NCI-H1417 (cell line): ENCODE measurements at regions not wholly inside any gene's neighbourhood (a gene's known extent, or its start where the extent isn't known, plus 50 kb on each side); places are given as distances from the start of the nearest gene placed in this dataset.

Experiments
- DNase-seq, 3 experiments: peaks; one replicate each; lab custom pipeline; 2025; lab: John Stamatoyannopoulos, UW

DNA sequence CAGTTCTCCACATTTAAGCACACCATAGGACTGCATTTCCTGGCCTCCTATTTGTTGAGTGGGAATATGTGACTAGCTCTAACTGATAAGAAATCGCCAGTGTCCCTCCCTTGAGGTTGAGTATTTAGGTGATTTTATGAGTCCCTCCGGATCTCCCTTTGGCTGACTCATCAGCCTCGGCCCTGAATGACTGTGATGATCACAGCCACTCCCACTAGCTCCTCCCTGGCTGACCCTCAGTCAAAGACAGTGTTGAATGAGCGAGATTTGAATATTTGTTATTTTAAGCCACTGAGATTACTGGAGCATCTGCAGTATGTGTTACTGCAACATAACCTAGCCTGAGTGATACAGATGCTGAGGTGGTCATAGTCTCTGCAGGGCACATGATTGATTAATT, 515.3 kb downstream of the EPHB1 start:
- peak in 1 of 3 experiments; percentile 16 for DNase-seq

DNA sequence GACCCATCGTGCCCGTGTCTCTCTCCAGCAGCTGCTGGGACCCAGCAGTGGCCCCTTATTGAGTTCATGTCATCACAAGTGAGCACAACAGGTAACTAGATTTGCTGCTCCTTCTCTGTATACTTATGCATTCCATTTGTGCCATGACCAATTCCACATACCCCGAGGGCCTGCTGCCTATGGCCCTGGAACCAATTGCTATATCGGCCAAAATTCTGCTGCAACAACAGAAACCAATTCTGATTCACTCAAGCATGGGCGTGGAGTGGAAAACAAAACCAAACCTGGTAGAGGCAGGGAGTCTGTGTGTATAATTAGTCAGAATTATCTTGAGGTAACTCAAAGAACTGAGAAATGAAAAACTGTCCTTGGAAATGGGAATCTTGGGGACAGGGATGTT, 516.6 kb downstream of the EPHB1 start:
- no peak for DNase-seq

DNA sequence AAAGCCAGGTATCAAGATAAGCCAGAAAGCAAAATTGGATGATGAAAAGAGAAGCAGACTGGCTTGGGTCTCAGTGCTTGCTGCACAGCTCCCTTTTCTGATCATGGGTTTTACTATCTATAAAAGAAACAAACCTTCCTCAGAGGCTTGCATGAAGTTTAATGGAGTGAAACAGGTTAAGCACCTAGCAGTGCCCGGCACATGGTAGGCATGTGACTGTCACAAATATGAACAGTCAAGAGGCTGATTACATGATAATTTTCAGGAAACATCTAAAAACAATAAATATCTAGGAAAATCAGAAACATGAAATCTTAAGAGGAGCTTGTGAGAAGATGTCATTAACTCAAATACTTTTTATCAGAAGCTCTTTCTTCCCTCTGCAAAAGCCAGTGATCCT, 519.2 kb downstream of the EPHB1 start:
- DNase-seq, result no peak

DNA sequence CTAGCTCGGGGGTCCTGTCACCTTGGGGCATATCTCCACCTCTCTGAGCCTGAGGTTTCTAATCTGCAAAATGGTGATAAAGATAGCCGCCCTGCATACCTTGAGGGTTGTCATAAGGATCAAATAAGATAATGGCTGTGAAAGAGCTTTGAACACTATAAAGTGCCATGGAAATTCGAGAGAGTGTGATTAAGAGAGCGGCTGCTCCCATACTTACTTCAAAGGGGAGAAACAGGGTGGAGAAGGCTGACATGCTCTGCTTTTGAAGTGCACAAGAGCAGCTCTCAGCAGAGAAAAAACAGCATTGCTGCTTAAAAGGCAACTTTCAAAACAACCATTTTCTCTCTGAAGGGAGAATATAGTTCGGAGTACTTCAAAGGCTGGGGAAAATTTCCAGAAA, 529.2 kb downstream of the EPHB1 start:
- DNase-seq, result peak in 1 of 3 experiments; percentile 58

DNA sequence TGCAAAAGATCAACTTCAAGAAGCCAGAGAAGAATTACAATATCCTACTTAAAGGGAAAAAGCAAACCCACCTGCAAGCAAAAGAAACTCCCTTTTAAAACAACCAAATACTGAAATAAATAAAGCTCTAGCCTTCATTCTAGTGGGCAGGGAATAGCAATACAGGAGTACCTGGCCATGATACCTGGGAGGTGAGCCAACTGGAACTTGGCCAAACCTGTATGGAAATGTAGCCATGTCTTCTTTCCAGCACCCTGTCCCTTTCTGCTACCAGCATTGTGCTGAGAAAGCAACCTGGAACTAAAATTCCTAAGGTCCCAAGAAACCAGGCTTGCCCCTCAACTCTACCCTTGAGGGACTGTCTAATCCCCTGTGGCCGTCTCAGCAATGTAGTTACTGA, 530.0 kb downstream of the EPHB1 start:
- DNase-seq, result peak in 2 of 3 experiments; percentile 25 to 56

DNA sequence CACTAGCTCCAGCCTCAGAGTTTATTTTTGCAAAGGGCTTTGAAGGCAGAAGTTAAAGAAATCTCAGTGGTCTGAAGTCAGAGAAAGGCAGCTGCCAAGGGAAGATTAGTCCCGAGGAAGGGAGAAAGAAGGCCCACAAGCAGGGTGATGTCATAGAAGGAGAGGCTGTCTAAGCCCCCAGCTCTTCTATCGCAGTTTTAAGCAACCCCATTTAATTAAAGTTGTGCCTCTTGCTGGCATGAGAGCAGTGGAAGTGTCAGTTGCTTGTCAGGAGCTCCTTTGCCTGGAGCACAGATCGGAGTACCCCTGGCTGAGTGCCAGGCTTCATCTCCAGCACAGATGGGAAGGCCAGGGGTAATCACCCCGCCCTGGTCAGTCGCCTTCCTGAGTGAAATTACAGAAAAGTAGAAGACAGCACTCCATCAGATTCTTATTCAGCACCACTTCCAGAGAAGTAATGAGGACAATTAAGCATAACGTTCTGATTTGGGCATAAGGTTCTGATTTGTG, 530.7 kb downstream of the EPHB1 start:
- DNase-seq, result peak; percentile 40 to 73 (median 45)

DNA sequence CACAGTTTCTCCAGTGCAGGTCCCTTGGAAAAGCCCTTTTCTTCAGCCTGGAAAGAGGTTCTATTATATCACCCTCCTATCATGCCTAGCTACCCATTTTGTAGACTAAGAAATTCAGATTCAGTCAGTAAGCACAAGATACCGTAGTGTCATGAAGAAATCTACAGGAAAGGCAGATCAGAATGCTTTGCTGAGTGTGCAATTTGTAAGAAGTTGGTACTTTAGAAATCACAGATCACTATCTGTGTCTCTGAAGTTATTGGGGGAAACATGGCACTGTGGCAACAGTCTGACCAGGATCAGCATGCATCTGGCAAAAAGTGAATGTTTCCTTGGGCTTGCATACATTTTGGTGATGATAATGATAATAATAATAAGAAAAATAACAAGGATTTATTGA, 531.8 kb downstream of the EPHB1 start:
- DNase-seq, result no peak

DNA sequence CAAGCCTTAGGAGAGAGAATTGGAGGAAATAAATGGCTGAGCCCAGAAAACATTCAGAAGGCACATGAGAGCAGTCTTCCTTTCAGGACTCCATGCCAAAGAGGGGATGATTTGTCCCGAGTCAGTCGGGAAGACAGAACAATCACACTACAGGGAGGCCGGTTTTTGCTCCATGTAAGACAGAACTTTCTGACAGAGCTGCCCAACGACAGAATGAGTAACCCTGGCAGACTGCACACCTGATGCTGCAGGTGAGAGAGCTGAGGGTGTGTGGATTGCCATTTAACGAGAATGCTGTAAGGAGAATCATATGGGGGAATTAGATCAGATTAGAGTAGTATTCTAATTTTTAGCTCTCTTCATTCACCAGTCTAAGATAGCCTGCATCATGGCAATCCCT, 533.0 kb downstream of the EPHB1 start:
- no peak for DNase-seq

DNA sequence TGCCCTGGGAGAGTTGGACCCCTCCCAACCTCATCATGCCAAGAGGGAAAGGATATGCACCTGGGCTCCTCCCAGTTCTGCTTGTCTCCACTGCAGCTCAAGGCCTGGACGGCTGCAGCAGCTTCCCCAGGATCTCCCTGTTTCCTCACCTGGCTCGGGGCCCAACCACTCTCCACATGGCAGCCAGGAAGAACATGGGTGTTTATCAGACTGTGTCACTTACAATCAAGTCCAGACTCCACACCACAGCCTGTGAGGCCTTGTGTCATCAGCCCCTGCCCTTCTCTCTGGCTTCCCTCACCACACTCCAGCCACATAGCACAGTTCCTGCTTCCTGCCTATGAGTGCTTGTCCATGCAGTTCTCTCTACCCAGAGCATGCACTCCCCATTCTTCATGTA, 534.4 kb downstream of the EPHB1 start:
- no peak for DNase-seq

DNA sequence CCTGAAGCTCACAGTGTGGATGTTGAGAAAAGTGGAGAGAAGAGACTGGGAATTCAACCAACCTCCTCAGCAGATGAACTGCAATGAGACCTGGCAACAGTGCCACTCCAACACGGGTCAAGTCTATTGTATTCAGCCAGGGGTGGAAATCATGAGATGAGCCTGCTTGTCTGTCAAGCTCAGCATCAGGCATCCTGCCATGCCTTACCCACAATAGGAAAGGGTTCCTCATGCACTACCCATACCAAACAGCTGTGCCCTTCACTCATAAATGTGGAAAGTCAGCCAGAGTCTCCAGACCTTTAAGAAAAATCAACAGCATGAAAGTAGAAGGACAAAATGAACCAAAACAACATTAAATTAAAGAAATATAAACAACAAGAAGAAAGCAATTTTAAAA, 542.1 kb downstream of the EPHB1 start:
- no peak for DNase-seq

DNA sequence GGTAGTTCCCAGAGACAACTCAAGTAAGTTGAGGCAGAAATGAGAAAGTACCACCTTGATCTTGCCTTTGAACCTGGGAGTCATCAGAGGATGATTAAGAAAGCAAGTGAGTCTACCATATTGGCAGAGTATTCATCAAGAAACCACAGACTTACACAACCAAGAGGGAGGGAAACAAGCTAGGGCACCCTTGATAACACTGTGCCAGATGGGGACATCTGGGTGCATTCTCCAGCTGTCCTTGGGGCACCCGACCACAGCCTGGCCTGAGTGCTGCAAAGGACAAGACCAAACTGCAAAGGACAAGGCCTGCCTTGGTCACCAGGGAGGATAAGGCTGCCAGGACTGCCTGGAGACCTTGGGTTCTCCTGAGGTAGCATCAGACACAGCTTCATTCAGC, 553.6 kb downstream of the EPHB1 start:
- no peak for DNase-seq

DNA sequence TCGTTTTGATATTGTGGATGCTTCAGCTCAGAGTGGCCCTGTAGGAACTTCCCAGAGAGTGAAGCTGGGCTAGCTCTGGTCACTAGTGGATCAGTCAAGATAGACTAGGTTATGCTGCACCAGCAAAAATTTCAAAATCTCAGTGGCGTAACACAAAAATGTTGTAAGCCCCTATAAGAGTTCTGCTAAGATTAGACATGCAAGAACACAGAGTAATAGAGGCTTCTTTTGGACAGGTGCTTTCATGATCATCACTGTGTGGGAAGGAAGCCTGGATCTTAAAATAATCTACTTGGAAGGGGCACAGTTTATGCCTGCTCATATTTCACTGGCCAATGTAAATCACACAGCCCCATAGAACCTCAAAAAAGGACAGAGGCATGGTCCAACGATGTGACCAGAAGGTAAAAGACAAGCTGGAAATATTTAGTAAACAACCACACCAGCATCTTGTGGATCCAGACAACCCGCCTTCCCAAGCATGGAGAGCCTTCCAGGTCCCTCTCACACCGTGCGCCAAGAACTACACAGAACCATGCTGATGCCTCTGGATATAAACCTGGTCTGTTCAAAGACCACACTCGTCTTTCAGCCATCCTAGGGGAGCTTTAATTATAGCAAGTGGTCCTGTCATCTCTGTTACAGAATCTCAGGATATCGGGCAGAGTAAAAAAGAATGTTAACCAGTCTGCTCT, 554.3 kb downstream of the EPHB1 start:
- no peak for DNase-seq

DNA sequence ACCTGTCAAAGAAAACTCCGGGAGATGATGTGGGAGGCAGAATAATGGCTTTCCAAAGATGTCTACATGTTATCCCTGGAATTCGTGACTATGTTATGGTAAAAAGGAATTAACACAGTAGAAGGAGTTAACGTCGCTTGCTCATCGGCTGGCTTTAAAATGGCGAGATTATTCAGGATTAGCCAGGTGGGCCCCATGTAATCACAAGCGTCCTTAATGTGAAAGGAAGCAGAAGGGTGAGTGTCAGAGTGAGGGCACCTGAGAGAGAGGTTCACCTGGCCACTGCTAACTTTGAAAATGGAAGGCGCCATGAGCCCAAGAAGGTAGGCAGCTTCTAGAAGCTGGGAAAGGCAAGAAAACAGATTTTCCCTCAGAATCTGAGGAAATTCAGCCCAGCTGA, 557.2 kb downstream of the EPHB1 start:
- no peak for DNase-seq

DNA sequence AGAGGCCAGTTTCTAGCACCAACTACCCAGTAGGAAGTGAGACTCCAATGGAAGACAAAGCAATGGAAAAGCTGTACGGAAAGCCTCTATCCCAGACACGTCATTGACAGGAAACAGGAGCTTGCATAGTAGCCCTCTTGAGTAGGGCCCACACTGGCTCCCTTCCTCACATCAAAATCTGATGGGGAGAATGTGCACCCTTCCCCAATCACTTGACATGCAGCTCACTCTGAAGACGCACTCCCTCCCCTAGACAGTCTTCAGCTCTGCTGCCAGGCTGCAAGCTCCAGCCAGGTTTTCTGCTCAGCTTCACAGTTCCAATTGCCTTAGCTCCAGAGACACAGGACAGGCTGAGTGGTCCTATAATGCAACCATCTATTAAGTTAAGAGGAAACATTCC, 567.8 kb downstream of the EPHB1 start:
- no peak for DNase-seq

DNA sequence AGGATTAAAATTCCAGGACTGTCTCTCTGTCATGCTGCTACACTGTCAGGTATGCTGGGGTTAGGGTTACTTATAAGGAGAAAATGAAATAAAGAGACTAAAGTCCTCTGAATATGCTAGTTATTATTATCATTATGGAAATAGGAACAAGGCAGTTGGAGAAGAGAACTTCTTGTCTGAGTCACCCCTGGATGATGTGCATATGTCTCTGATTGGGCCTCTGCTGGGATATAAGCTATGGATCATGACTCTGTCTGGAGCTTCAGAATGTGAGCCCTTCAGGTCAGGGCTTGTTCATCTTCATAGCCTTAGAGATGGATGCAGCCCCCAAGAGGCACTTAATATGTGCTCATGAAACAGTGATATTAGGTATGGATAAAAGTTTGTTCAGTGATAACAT, 569.6 kb downstream of the EPHB1 start:
- no peak for DNase-seq

DNA sequence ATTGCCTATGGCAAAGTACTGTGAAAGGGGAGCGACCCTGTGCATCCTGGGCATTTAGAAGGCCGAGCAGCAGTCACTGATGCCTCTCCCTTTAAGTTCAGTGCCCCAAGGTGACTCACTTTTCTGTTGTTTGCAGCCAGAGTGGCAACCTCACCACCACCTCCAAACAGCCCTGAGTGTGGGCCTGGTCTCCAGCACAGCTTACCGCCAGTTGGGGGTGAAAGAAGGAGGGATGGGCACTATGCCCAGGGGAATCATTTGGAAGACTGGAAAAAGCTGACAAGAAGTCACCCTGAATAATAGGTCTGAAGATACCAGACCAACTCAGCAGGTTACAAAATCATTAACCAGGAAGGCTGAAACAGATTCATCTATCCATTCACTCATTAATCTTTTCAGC, 571.8 kb downstream of the EPHB1 start:
- DNase-seq, result no peak

DNA sequence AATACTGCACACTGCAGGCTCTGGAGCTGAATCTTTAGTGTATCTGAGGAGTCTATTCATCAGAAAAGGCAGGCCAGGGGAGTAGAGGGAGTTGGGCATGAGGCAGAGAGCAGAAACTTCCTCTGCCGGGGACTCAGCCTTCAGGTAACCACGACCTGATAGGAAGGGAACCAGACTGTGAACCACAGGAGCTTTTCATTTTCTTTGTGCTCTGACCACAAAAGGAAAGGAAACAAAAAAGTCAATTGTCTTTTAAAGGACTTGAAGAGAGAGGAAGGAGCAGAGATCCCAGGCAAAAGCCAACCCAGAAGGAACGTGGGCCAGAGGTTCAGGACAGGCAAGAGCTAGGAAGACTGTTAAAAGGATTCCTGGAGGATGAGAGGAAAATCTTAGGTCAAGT, 573.3 kb downstream of the EPHB1 start:
- no peak for DNase-seq

DNA sequence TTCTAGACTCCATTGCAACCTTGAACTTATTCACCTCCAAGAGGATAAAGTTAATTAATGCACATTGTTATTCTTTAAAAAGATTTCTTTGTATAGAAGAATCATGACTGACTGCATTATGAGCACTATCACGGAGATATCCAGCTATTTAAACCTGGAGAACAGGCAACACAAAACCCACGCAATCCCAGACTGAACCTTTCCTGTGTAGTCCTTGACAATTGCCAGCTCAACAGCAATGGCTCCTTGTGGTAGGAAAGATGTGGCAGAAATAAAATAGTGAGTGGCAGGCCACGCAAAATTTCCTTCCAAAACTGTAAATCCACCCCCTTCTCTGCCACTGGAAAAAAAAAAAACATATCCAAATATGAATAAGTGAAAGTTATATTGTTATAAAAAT, 573.7 kb downstream of the EPHB1 start:
- no peak for DNase-seq

DNA sequence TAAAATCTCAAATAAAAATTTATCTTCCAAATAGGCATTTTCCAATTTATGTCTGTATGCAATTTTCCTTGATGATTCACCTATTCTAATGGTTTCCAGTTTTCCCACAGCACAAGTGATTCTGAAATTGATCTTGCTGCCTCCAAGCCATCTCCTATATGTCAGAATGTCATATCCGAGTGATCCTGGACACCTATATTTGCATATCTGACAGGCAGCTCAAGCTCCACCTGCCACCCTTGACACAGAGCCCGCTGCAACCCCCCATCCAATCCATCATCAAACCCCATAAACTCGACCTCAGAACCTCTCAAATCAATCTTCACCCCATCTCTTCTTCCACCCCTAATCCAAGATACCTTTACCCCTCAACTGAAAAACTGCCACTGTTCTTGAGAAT, 579.5 kb downstream of the EPHB1 start:
- no peak for DNase-seq

DNA sequence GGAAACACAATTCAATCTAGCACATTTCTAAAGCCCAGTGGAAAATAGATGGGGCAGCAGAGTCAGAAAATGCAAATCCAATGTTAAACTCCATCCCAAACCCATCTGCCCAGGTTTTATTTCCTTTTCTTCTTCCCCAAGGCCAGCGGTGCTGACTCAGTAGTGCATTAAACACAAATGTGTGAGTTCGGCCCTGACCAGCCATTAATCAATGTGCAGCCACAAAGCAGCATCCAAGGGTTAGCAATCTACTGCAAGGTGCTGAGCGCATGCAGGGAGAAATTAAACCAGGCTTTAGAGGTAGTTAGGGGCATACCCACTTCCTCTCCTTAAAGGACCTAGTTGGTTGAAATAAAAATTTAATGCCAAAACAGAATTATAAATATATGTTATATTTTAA, 583.3 kb upstream of the PPP2R3A start:
- no peak for DNase-seq

DNA sequence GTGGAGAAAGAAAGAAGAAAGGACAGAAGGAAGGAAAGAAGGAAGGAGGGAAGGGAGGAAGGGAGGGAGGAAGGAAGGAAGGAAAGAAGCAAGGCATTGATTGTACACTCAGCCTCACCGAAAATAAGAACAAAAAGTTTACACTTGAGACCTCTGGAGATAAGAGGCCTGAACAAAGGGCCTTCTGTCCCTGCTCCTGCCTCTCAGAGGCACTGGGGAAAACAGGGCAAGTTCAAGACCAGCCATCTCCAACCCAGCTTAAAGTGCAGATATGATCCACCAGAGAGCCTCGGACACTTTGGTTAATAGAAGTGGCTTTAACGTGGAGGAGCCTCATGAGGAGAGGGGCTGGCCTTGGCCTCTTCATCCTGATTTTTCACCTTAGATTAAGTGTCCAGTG, 582.9 kb upstream of the PPP2R3A start:
- DNase-seq, result no peak

DNA sequence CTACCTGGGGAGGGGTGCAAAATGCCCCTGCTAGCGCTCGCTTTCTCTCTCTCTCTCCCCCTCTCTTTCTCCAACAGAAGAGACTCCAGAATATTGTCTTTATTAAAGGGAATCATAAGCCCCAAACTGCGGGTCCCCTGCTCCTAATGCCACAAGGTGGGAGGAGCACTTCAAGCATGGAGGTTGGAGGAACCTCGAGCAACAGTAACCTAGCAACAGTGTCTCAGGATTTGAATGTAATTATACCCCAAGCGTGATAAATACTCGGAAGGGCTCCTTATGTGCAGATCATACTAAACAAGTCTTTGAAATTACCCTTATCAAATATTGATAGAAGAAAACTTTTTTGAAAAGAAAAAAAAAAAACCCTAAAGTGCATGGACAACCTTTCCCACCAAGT, 582.2 kb upstream of the PPP2R3A start:
- peak in 2 of 3 experiments; percentile 13 to 56 for DNase-seq

DNA sequence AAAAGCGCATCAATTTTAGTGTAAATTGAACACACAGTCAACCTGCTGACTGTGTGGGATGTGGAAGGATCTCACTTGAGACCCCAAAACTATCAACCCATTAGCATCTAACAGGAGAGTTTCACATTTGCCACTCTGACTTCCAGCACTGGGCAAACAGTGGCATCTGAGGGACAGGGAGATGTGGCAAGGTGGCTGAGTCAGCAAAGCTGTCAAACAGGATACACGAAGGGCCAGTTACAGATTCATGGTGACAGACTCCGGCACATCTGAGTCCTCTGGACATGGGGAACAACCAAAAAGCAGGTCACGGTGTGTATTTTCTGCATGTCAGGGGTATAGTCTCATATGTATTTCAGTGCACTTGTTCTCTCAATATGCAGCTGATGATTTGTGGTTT, 573.4 kb upstream of the PPP2R3A start:
- DNase-seq, result no peak

DNA sequence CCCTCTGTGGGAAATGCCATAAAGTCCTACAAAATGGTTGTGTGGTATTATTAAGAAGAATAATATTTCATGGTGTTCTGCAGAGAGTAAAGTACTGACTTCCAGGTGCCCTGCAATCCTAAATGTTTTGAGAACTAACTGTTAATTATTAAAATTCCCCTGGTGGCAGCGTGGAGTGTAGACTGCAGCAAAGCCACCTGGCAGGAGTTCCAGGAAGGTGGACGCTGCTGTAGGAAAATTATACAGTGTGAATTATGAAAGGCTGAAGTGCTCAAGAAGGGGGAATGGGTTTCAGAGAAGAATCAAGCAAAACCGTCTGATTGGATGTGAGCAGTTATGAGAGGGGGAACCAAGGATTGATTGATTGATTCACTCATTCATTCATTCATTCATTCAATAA, 572.4 kb upstream of the PPP2R3A start:
- no peak for DNase-seq
